ENCODE measurements at regions not wholly inside any gene's neighbourhood (a gene's known extent, or its start where the extent isn't known, plus 50 kb on each side); places are given as distances from the start of the nearest gene placed in this dataset.

DNA sequence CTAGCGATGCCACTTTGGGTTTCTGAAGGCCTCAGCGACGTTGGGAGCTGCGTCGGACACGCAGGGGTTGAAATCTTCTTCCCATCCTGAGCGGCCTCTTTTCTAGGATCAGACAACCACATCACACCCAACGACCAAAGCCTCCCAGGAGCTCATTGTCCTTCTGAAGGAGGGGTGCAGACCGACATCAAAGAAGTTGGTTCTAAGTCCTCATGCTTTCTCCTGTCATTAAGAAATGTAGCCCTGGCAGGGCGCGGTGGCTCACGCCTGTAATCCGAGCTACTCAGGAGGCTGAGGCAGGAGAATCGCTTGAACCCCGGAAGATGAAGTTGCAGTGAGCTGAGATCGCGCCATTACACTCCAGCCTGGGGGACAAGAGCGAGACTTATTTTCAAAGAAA lies 1681.9 kb downstream of the TP53TG3F start:
- no peaks in the 10 kb centered on the region for H3K79me2 ChIP-seq (ENCODE audit: insufficient read depth, low read length)
- intact Hi-C loops (cut with micrococcal nuclease) = no loop called here
- no peaks in the 10 kb centered on the region for H3K27me3 ChIP-seq (ENCODE audit: insufficient read depth, low read length)
- H3K4me3 ChIP-seq (replicated peaks in 1 of 2; ENCODE audit: low read depth in 1 of 2, low read length in 2 of 2) = no peak overlapping the region
- CTCF ChIA-PET = no interaction called here
- H3K36me3 ChIP-seq (ENCODE audit: control insufficient read depth in 1 of 2, insufficient read depth in 2 of 2, low read length in 2 of 2) = no peaks in the 10 kb centered on the region
- no peak overlapping the region for H3K4me2 ChIP-seq (ENCODE audit: low read length)
- H3K9me2 ChIP-seq (ENCODE audit: insufficient read depth) = no peaks in the 10 kb centered on the region
- no peak overlapping the region for H2AFZ ChIP-seq (ENCODE audit: low read depth, low read length, poor library complexity, severe bottlenecking)
- H4K20me1 ChIP-seq (ENCODE audit: insufficient read depth) = no peaks in the 10 kb centered on the region
- no peak overlapping the region for H3K27ac ChIP-seq (ENCODE audit: low read depth, low read length)
- TF ChIP-seq ELF1 (IDR thresholded peaks at IDR 0.05; ENCODE audit: borderline replicate concordance, low read depth) = no peak
- no peak for TF ChIP-seq POLR2A (IDR thresholded peaks at IDR 0.05; ENCODE audit: borderline replicate concordance, extremely low read depth, insufficient read depth, insufficient read length)
- TF ChIP-seq, protein P1, sequence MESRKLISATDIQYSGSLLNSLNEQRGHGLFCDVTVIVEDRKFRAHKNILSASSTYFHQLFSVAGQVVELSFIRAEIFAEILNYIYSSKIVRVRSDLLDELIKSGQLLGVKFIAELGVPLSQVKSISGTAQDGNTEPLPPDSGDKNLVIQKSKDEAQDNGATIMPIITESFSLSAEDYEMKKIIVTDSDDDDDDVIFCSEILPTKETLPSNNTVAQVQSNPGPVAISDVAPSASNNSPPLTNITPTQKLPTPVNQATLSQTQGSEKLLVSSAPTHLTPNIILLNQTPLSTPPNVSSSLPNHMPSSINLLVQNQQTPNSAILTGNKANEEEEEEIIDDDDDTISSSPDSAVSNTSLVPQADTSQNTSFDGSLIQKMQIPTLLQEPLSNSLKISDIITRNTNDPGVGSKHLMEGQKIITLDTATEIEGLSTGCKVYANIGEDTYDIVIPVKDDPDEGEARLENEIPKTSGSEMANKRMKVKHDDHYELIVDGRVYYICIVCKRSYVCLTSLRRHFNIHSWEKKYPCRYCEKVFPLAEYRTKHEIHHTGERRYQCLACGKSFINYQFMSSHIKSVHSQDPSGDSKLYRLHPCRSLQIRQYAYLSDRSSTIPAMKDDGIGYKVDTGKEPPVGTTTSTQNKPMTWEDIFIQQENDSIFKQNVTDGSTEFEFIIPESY (IDR thresholded peaks at IDR 0.05; ENCODE audit: extremely low read depth, insufficient replicate concordance, low read length) = no peak
- no peak for TF ChIP-seq EGR1 (IDR thresholded peaks at IDR 0.05; ENCODE audit: low read depth)
- TF ChIP-seq, protein P2, sequence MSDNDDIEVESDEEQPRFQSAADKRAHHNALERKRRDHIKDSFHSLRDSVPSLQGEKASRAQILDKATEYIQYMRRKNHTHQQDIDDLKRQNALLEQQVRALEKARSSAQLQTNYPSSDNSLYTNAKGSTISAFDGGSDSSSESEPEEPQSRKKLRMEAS (IDR thresholded peaks at IDR 0.05) = no peak
- RAD21 ChIA-PET (ENCODE audit: low non-redundant PET in 1 of 2, low total read pairs in 2 of 2, uncharacterized antibody in 2 of 2, unreplicated experiment in 2 of 2) = no interaction called here
- BruUV-seq (replicated peaks) = no TSS peak
- no peaks in the 10 kb centered on the region for H3K4me1 ChIP-seq (ENCODE audit: control insufficient read depth in 1 of 2, insufficient read depth in 2 of 2, low read length in 2 of 2)
- POLR2A ChIA-PET = no interaction called here
- no peak for DNase-seq (ENCODE audit: low read depth, low spot score)
- H3K9ac ChIP-seq (ENCODE audit: low read length) = no peak overlapping the region
- ATAC-seq = no peak
- peaks cover 0 to 17% of the 10 kb centered on the region in 2 experiments; a peak in 2 of 4 replicates for H3K9me3 ChIP-seq (ENCODE audit: control insufficient read depth in 1 of 2, insufficient read depth in 1 of 2, low read depth in 1 of 2, low read length in 2 of 2)

DNA sequence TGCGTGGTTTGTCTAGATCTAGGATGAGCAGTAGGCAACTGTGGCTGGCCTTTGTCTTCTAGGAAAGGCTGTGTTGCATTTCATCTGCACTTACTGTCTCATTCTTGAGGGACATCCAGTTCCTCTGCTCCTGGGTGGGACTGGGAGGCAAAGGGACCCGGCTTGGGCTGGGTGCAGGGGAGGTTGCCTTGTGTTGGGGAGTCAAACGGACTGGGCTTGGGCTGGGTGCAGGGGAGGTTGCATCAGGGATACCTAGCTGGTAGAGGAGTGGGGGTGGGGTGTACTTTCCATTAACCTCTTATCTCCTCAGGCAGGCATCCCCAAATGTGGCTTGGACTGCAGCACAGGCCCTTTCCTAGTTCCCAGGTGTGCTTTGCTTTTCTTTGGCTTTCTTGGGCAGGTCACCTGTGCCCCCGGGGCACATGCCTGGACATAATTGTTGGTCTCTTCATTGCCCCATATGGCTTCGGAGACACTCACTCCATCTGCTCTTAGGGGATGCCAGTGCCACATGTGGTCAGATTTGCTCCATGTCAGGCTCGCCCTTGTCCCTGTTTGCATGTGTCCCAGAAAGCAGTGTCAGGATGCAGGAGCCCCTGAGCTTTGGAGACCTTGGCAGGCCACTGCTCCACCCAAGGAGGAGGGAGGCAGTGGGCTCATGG lies 1682.9 kb downstream of the TP53TG3F start:
- Histone ChIP-seq H3K4me2 (ENCODE audit: low read length) (no peak overlapping the region), H3K4me3 (replicated peaks in 1 of 2; ENCODE audit: low read depth in 1 of 2, low read length in 2 of 2) (no peak overlapping the region), H3K79me2 (ENCODE audit: insufficient read depth, low read length) (no peaks in the 10 kb centered on the region), H3K27me3 (ENCODE audit: insufficient read depth, low read length) (no peaks in the 10 kb centered on the region), H3K36me3 (ENCODE audit: control insufficient read depth in 1 of 2, insufficient read depth in 2 of 2, low read length in 2 of 2) (no peaks in the 10 kb centered on the region), H3K4me1 (ENCODE audit: control insufficient read depth in 1 of 2, insufficient read depth in 2 of 2, low read length in 2 of 2) (no peaks in the 10 kb centered on the region), H3K9me2 (ENCODE audit: insufficient read depth) (no peaks in the 10 kb centered on the region), H4K20me1 (ENCODE audit: insufficient read depth) (no peaks in the 10 kb centered on the region), H3K27ac (ENCODE audit: low read depth, low read length) (no peak overlapping the region), H3K9me3 (ENCODE audit: control insufficient read depth in 1 of 2, insufficient read depth in 1 of 2, low read depth in 1 of 2, low read length in 2 of 2) (peaks cover 0 to 18% of the 10 kb centered on the region in 2 experiments; a peak in 2 of 4 replicates), H3K9ac (ENCODE audit: low read length) (no peak overlapping the region), H2AFZ (ENCODE audit: low read depth, low read length, poor library complexity, severe bottlenecking) (no peak overlapping the region)
- ChIA-PET POLR2A (no interaction called here), RAD21 (ENCODE audit: low non-redundant PET in 1 of 2, low total read pairs in 2 of 2, uncharacterized antibody in 2 of 2, unreplicated experiment in 2 of 2) (no interaction called here), CTCF (no interaction called here)
- DNase-seq (ENCODE audit: low read depth, low spot score) (no peak), ATAC-seq (no peak)
- BruUV-seq (replicated peaks) = no TSS peak
- intact Hi-C loops (cut with micrococcal nuclease) = no loop called here
- no peak for TF ChIP-seq JUND (IDR thresholded peaks at IDR 0.05)
- TF ChIP-seq CBX3 (IDR thresholded peaks at IDR 0.05; ENCODE audit: low read depth) = no peak
- TF ChIP-seq FOSL1 (IDR thresholded peaks at IDR 0.05; ENCODE audit: low read depth) = no peak
- TF ChIP-seq YY1 (IDR thresholded peaks at IDR 0.05; ENCODE audit: extremely low read depth, insufficient replicate concordance, low read depth, low read length) = no peak
- TF ChIP-seq RAD21 (IDR thresholded peaks at IDR 0.05; ENCODE audit: low read depth) = no peak
- no peak for TF ChIP-seq SP1 (IDR thresholded peaks at IDR 0.05; ENCODE audit: low read depth)
- TF ChIP-seq, protein P3, sequence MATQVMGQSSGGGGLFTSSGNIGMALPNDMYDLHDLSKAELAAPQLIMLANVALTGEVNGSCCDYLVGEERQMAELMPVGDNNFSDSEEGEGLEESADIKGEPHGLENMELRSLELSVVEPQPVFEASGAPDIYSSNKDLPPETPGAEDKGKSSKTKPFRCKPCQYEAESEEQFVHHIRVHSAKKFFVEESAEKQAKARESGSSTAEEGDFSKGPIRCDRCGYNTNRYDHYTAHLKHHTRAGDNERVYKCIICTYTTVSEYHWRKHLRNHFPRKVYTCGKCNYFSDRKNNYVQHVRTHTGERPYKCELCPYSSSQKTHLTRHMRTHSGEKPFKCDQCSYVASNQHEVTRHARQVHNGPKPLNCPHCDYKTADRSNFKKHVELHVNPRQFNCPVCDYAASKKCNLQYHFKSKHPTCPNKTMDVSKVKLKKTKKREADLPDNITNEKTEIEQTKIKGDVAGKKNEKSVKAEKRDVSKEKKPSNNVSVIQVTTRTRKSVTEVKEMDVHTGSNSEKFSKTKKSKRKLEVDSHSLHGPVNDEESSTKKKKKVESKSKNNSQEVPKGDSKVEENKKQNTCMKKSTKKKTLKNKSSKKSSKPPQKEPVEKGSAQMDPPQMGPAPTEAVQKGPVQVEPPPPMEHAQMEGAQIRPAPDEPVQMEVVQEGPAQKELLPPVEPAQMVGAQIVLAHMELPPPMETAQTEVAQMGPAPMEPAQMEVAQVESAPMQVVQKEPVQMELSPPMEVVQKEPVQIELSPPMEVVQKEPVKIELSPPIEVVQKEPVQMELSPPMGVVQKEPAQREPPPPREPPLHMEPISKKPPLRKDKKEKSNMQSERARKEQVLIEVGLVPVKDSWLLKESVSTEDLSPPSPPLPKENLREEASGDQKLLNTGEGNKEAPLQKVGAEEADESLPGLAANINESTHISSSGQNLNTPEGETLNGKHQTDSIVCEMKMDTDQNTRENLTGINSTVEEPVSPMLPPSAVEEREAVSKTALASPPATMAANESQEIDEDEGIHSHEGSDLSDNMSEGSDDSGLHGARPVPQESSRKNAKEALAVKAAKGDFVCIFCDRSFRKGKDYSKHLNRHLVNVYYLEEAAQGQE (IDR thresholded peaks at IDR 0.05; ENCODE audit: low read depth) = no peak
- no peak for TF ChIP-seq ZNF274 (IDR thresholded peaks at IDR 0.05; ENCODE audit: low read depth, low read length)
- no peak for TF ChIP-seq ZFX (IDR thresholded peaks at IDR 0.05)

Data from HCT116 (cell line).